ENCODE measurements at regions not wholly inside any gene's neighbourhood (a gene's known extent, or its start where the extent isn't known, plus 50 kb on each side); places are given as distances from the start of the nearest gene placed in this dataset.

DNA sequence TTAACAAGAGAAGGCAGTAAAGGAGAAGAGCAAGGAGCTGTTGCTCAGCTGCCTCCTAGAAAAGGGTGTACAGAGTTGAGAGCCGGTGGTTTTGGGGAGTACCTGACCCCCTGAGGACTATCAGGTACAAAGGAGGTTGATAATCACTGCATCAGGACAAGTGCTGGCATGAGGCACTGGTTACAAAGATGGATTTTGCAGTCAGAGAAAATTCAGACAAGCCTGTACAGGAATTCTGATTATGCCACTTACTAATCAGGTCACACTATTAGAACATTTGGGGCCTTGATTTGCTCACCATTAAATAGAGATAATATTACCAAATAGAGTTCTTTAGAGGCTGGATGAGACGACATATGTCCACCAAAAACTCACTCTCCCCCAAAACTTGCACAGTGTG, 450.9 kb upstream of the TMPO start:
- DNase-seq (ENCODE audit: low spot score) = no peak

DNA sequence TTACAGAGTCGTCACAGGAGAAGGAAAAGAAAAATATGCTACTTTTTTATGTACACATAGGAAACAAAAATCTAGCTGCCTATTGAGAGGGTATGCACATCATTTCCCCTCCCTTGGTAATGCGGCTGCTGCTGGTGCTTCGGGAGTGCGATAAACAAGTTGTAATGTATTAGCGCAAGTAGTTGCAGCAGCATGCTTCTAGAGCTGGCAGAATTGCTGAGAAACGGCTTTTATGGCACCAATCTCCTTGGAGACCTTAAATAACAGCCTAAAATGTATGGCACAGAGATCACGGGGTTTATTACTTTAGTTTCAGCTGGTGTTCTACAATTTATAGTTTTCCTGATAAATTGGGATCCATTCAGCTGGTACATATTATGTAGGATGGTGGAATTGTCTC, 447.6 kb upstream of the TMPO start:
- no peak for DNase-seq (ENCODE audit: low spot score)

DNA sequence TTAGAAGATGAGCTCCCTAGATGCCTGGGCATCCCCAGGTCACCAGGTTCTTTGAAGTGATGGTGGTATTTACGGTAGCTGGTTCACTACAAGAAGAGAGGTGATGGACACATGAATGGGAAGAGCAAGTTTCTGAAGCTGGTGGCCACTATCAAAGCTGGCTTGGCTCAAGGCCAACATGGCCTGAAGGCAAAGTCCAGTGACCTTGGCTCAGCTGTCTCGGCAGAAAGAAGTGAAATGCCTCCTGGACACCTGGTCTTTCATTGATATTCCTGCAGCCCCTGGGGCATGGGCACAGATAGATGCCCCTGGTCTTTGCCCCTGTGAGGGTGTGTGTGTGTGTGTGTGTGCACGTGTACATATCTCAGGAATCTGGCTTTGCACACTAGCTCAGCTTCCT, 441.8 kb upstream of the TMPO start:
- DNase-seq (ENCODE audit: low spot score) = no peak

DNA sequence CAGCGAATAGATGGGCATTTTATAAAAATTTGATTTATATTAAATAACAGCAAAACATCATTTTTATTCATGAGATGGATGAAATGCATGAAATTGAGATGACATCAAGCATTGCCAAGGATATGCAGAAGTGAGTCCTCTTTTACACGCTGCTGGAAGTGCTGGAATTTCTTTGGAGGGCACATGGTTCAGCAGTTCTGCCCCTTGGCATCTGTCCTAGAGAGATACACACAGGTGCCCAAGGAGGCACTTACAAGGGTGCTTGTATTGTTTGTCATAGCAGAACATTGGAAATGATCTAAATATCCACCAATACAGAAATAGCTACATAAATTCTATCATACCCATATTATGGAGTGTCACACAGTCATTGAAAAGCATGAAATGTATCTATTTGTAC, 441.1 kb upstream of the TMPO start:
- no peak for DNase-seq (ENCODE audit: low spot score)

DNA sequence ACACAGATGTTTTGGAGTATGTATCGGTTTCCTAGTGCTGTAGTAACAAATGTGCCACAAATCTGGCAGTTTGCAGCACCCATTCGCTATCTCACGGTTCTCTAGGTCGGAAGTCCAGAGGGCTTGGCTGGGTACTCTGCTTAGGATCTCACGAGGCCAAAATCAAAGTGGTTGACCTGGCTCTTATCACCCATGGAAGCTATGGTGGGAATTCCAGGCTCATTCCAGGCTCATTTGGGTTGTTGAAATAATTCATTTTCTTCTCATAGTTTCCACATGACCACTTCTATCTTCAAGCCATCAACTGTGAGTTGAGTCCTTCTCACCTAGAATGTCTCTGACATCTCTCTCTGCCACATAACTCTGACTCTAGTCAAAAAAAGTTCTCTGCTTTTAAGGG, 431.0 kb upstream of the TMPO start:
- DNase-seq (ENCODE audit: low spot score) = no peak

DNA sequence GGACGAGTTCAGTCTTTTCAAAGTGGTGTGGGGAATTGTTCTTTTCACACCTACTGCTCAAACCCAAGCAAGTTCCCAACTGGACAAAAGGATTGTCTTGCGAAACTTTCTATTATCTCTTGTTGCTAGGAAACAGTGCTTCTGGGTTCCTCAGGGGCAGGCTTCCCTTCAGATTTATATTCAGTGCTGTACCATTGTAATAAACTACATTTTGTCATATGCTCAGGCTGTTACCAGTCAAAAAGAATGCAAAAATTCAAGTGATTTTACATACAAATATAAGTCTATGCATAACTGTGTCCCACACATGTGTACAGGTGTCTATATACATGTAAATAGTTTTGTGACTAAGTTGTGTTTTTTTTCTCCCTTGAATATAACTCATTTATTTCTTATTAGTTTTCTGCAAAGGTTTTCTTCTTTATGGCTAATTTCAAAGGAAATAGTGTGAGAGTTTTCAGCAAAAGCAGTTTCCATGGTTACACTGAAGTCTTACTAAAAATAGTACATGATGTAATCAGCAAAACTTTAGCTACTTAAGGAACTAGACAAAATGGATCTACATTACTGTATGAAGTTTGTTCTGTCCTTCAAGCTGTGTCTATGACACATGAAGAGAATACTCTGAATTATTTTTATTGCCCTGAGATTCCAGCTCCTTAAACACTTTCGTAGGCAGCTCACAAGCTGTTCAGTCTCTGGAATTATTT, 430.2 kb upstream of the TMPO start:
- no peak for DNase-seq (ENCODE audit: low spot score)

DNA sequence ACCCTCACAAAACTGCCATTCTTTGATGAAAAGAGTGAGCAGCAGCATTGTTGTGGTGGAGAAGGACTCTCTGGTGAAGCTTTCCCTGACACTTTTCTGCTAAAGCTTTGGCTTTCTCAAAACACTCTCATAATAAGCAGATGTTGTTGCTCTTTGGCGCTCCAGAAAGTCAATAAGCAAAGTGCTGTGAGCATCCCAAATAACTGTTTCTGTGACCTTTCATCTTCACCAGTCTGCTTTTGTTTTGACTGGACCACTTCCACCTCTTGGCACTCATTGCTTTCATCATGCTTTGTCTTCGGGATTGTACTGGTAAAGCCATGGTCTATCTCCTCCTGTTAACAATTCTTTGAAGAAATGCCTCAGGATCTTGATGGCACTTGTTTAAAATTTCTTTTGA, 424.7 kb upstream of the TMPO start:
- no peak for DNase-seq (ENCODE audit: low spot score)

DNA sequence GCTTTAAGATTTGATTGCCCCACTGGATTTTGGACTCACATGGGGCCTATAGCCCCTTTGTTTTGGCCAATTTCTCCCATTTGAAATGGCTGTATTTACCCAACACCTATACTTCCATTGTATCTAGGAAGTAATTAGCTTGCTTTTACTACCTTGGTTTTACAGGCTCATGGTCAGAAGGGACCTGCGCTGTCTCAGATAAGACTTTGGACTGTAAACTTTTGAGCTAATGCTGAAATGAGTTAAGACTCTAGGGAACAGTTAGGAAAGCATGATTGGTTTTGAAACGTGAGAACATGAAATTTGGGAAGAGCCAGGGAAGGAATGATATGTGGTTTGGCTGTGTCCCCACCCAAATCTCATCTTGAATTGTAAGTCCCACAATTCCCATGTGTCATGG, 419.0 kb upstream of the TMPO start:
- DNase-seq (ENCODE audit: low spot score) = no peak

DNA sequence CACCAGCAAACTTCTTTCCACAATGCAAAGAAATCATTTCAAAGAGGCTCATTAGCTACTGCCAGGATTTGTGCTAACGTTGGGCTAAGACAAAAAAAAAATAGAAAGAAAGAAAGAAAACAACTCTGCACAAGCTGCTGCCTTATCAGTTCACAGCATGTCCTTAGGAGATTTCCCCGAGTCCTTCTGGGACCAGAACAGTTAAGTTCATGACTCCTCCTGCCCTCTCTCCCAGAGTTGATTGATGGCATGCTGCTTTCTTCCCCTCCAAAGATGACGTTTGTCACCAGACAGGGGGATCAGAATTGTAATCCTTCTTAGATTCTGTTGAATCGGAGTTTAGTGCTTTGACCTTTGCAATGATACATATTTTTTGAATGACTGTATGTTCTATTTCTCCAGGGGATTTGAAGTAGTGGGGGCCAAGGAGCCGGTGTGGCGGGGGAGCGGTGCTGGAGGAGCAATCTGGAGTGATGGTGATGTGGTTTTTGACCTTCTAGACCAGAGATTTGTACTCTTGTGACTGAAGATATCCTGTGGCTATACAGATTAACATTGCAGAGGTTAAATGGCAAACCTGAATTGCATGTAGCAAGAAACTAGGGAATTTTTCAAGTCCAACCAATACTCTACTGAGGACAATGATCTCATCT, 409.2 kb upstream of the TMPO start:
- no peak for DNase-seq (ENCODE audit: low spot score)

DNA sequence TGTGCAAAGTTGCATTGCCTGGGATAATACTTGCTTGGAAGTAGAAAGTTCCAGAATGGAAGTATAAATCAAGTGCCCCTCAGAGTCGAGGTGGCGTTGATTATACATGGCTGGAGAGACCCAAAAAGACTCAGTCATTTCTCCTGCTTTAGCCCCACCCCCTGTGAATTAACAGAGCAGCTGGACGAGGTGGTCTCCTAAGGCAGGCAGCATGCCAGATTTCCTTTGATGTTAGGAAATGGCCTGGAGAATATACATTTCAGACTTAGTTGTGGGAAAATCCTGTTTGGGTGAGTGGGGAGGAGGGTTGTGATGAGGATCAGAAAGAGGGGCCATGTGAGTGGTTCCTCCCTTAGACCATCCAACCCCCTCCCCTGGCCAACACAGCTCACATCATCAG, 406.1 kb upstream of the TMPO start:
- DNase-seq (ENCODE audit: low spot score) = no peak

DNA sequence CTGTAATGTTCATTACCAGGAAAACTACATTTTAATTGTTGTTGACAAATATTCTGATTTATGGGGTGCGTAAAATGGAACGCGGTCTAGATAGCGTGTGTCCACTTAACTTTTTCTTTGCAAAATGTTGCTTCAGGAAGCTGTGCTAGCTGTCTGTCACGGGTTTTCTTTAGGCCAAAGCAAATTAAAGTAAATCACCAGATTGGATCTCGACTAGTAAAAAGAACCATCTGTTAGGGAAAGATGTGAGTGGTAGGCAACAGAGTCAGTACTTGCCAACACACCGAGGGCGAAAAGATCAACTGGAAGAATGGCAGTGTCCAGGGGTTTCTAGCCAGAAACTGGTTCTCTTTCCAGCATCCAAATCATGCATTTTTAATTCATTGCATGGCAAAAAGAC, 404.9 kb upstream of the TMPO start:
- no peak for DNase-seq (ENCODE audit: low spot score)

DNA sequence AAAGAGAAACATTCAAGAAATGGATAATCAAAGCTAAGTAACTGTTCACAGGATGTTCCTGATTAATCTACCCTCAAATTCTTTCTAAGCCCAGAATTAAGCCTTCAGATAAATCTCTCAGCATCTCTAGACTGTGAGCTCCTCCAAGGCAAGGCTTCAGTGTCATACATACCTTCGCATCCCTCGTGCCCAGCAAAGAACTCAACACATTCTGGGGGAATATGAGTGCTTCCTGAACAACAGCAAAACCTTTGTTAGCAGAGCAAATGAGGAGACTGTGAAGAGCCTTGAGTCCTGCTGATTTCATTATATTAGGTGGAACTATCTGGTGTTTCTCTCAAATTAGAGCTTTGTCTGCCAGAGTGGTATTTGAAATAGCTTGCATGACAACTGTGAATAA, 401.8 kb upstream of the TMPO start:
- no peak for DNase-seq (ENCODE audit: low spot score)

DNA sequence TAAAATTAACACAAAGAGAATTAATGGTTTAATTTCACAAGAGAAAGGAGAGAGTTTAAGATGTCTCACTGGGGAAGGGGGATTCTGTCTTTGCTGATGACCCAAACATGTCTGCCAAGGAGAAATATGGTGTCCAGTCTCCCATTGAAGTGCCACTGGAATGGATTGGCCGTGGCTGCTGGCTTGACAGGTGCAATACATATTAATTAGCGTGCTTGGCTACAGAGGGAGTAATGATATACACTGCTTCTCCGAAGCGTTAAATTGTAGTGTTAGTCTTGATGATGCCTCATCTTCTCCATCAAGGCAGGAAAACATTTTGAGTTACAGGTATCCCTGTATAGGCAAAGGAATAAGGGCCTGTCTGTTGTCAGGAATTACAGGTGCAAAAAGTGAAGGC, 393.4 kb upstream of the TMPO start:
- DNase-seq (ENCODE audit: low spot score) = no peak

DNA sequence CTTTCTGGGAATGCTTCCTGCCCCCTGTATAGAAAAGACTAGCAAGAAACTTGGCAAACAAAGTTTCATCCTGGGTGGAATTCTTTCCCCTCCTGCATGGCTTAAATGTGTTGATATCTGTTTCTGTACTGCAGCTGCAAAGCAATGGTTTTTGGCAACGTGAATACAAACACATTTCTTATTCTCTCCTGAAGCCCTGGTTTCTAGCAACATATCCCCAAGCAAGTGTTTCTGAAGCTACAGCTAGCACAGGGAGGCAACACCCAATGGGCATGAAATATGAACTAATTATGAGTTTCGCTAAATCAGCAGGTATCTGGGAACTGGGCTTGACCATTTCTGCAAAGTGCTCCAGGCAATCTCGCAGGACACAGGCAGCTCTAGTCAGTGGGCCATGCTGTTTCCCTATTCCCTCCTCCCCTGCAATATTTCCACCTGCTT, 392.3 kb upstream of the TMPO start:
- DNase-seq (ENCODE audit: low spot score) = no peak

DNA sequence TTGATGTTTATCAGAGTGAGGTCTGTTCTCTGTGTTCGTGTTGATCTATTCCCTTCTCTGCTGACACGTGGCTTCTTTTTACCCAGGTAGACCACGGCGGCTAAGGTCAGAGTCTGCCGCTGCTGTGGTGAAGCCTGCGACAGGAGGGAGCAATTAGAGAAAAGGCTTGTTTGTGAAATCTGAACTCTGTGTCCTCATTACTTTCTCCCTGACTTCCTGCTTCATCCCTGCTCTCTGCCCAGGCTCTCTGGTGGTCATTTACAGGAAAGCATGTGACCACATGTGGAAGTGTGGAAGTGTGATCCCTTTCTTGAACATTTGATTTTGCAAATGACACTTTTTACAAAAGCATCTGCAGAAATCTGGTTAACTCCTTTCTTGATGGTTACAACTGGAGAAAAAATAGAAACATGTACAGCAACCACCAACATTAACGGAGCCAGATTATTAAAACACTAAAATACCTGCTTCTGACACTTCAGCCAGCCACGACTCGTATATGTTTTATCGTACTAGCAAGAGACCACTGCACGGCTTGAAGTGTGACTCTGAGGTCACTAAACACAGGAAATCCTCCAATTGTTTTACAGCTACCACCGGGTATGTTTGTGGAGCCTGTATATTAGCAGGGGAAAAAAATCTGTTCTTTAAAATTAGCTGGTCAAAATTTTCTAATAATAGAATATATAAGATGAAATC, 388.6 kb upstream of the TMPO start:
- peak; percentile 8 for DNase-seq (ENCODE audit: low spot score)

DNA sequence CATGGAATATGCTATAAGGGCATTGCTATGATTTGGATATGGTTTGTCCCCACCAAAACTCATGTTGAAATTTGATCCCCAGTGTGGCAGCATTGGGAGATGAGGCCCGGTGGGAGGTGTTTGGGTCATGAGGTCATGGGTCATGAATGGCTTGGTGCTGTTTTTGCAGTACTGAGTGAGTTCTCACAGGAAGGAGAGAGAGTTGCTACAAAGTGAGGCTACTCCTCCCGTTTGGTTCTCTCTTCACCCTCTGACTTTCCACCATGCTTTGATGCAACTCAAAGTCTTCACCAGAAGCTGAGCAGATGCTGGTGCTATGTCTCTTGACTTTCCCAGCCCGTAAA, 388.1 kb upstream of the TMPO start:
- no peak for DNase-seq (ENCODE audit: low spot score)

DNA sequence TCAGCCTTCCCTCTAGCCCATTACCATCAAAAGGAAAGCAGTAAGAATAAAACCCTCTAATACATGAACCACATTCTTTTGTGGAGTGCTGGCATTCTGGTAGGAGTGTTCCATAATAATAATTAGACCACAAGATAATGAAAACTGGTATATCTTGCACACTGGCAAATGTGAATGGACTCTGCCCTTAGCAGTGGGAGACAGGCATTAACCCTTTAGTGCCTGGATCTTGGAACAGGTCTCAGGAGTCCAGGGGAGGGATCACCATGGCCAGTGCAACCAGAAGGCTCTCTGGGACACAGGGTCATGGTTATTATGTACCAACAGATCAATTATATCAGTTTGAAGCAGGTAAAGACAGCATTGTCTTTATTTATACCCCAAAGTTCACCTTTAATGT, 387.5 kb upstream of the TMPO start:
- no peak for DNase-seq (ENCODE audit: low spot score)

DNA sequence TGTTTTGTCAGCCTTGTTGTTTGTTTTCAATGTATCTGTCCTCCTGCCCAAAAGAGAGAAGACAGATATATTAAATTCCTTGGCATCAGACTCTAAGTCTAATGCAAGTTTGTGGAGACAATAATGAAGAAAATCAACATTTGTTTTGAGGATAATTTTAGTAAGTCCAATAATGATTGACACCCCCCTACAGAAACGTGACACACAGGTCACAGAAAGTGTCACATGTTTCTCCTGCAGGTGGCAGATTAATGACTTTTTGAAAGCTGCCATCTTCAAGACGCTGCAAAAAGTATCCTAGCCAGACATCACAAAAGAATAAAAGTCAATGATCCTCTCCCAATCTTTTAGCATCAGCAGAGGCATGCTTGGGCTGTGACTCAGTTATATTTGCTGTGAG, 378.8 kb upstream of the TMPO start:
- DNase-seq (ENCODE audit: low spot score) = no peak

DNA sequence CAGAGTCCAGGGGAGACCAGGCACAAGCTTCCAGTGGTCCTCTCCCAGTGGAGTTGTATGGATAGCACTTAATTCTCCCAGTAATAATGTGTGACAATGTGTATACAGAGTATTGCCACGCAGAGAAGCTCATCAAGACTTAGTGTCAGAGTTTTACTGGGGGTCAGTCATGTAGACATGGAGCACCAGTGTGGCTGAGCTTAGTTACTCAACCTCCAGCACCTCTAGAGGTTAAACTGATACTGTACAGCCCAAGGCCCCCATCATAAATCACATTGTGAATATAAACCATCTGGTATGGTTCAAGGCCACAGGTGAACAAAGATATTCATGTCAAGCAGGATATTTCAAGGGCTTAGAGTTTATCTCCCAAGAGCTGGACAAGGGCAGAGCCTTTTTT, 378.1 kb upstream of the TMPO start:
- DNase-seq (ENCODE audit: low spot score) = no peak

DNA sequence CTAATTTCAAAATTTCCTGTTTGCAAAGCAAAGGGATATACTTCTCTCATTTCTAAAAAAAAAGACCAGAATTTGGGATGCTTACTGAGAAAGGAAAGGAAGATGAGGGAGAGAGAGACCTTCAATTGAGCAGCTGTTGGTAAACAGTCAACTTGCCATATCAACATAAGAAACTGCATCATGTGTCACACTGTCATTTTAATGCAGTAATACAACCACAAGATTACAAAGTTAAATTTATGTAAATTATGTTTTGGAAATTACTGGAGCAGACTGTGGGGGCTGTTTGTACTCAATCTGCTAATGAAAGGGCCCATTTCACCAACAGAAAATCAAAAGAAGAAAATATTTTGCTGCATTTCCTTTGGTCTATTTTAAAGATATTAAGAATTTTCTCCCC, 370.4 kb upstream of the TMPO start:
- no peak for DNase-seq (ENCODE audit: low spot score)

DNA sequence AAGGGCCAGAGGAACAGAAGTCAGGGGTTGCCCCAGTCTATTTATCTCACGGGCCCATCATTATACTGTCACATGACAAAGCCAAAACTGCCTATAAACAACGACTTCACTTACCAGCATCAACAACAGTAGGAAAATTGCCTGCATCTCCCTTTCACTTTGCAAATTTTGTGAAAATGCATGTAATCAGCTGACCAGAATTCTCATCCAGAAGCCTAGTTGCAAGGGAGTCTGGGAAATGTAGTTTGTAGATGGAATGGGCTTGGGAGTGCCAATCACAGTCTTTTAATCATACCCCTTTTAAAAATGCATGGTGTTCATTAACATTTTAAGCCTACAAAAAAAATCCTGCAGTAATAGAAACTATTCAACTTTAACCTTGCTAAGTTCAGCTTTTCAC, 369.3 kb upstream of the TMPO start:
- DNase-seq (ENCODE audit: low spot score) = no peak

DNA sequence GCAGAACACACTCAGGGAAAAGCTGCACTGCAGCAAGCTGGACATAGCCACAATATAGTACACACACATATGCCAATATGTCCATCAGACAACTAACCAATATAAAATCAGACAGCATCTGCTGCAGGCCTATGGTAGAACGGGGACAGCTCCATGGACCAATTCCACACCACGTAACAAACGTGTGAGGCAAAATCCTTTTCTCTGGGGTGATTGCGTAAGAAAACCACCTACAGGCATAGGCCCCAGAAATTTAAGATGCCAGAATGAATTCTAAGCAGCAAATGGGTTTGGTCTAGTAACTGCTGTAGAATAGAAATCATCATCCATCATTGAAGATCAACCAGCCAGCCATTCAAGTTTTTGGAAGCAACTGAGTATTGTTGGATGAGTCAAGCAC, 368.9 kb upstream of the TMPO start:
- DNase-seq (ENCODE audit: low spot score) = no peak

DNA sequence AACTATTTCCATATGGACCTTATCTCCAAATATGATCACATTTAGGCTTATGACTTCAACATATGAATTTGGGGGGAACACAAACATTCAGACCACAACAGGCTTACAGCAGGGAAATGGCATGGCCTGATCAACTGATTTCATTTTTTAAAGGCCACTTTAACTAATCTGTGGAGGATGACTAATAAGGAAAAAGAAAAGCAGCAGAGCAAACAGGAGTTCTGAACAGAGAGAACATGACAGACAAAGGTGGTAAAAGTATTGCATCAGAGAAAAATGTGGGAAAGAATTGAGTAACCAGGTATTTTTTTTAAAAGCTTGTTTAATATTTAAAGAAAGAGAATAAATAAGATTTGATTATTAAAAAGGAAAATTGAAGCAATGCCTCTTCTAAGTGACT, 366.1 kb upstream of the TMPO start:
- DNase-seq (ENCODE audit: low spot score) = no peak

DNA sequence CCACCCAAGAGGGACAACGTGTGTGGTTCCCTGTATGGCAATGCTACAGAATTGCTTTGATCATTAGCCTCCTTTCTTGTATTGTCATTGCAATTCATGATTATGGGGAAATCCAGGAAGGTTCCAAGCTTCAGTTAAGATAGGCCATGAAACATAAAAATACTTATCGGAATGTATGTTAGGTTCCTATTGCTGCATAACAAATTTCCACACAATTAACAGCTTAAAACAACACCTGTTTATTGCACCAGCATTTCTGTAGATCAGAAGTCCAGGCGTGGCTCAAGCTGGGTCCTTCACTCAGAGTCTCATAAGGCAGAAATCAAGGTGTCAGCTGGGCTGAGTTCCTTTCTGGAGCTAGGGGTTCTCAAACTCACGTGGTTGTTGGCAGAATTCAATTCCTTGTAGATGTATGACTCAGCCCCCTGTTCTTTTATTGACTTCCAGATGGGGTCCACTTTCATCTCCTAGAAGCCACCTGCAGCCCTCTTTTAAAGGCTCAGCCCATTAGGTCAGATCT, 365.6 kb upstream of the TMPO start:
- no peak for DNase-seq (ENCODE audit: low spot score)

Measured in COLO829 (cell line).